GM23338 (cell line): ENCODE measurements at regions not wholly inside any gene's neighbourhood (a gene's known extent, or its start where the extent isn't known, plus 50 kb on each side); places are given as distances from the start of the nearest gene placed in this dataset.

Experiments
- CREB1 ChIP-seq: fragments of 250-450 bp; sonication (Bioruptor Pico); IDR thresholded peaks from 2 replicates; pipeline ENCODE4 v1.5.0; 2020; ENCODE audit warnings: low read depth, mild to moderate bottlenecking, moderate library complexity
- CTCF ChIP-seq, 2 experiments: fragments of 200-600 bp in 1 of 2; sonication (generic) in 1 of 2; conservative IDR thresholded peaks; 2 replicates each; pipeline versions ENCODE4 v1.5.1 to v1.6.1; 2016 to 2017; ENCODE audit warnings: antibody characterized with exemption in 2 of 2, low read depth in 2 of 2, mild to moderate bottlenecking in 2 of 2, moderate library complexity in 1 of 2
- EZH2 ChIP-seq: fragments of 200-600 bp; sonication (generic); IDR thresholded peaks from one replicate; pipeline ENCODE4 v1.8.0; 2017; ENCODE audit warnings: antibody characterized with exemption, mild to moderate bottlenecking, low read depth; ENCODE audit not compliant: unreplicated experiment
- EZH2phosphoT487 ChIP-seq: fragments of 200-600 bp; sonication (generic); IDR thresholded peaks from one replicate; pipeline ENCODE4 v1.8.1; 2018; ENCODE audit warnings: antibody characterized with exemption; ENCODE audit not compliant: unreplicated experiment
- JUNB ChIP-seq: IDR thresholded peaks from one replicate; pipeline ENCODE4 v1.6.1; 2016; ENCODE audit warnings: antibody characterized with exemption; ENCODE audit not compliant: unreplicated experiment
- NANOG ChIP-seq: IDR thresholded peaks from 2 replicates; pipeline ENCODE4 v1.6.1; 2016; ENCODE audit warnings: antibody characterized with exemption, borderline replicate concordance
- POLR2AphosphoS5 ChIP-seq: IDR thresholded peaks from 2 replicates; pipeline ENCODE4 v1.6.1; 2016; ENCODE audit warnings: antibody characterized with exemption, low read depth
- STAT1 ChIP-seq: IDR thresholded peaks from one replicate; pipeline ENCODE4 v1.6.1; 2016; ENCODE audit warnings: antibody characterized with exemption; ENCODE audit not compliant: unreplicated experiment
- ZNF114 ChIP-seq: fragments of 250-450 bp; sonication (Bioruptor Pico); IDR thresholded peaks from 2 replicates; pipeline ENCODE4 v1.5.0; 2020; ENCODE audit warnings: mild to moderate bottlenecking, moderate library complexity
- ZNF331 ChIP-seq: fragments of 250-450 bp; sonication (Bioruptor Pico); IDR thresholded peaks from 2 replicates; pipeline ENCODE4 v1.5.0; 2020; ENCODE audit warnings: low read depth, mild to moderate bottlenecking, moderate library complexity
- TF ChIP-seq, protein P1 (sequence below): IDR thresholded peaks from 2 replicates; pipeline ENCODE4 v1.6.1; 2016; ENCODE audit warnings: antibody characterized with exemption
- TF ChIP-seq, protein P2 (sequence below): IDR thresholded peaks from one replicate; pipeline ENCODE4 v1.6.1; 2018; ENCODE audit warnings: antibody characterized with exemption; ENCODE audit not compliant: unreplicated experiment

- TF ChIP-seq, protein P1, sequence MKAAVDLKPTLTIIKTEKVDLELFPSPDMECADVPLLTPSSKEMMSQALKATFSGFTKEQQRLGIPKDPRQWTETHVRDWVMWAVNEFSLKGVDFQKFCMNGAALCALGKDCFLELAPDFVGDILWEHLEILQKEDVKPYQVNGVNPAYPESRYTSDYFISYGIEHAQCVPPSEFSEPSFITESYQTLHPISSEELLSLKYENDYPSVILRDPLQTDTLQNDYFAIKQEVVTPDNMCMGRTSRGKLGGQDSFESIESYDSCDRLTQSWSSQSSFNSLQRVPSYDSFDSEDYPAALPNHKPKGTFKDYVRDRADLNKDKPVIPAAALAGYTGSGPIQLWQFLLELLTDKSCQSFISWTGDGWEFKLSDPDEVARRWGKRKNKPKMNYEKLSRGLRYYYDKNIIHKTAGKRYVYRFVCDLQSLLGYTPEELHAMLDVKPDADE = no peak
- TF ChIP-seq NANOG (no peak), CTCF (conservative IDR thresholded peaks at IDR 0.05; ENCODE audit: low read depth in 2 of 2) (no peak), POLR2AphosphoS5 (no peak), EZH2 (no peak), STAT1 (no peak), EZH2phosphoT487 (no peak), CREB1 (no peak), JUNB (no peak), ZNF114 (no peak), ZNF331 (CRISPR knock-in tag) (no peak)
- TF ChIP-seq, protein P2, sequence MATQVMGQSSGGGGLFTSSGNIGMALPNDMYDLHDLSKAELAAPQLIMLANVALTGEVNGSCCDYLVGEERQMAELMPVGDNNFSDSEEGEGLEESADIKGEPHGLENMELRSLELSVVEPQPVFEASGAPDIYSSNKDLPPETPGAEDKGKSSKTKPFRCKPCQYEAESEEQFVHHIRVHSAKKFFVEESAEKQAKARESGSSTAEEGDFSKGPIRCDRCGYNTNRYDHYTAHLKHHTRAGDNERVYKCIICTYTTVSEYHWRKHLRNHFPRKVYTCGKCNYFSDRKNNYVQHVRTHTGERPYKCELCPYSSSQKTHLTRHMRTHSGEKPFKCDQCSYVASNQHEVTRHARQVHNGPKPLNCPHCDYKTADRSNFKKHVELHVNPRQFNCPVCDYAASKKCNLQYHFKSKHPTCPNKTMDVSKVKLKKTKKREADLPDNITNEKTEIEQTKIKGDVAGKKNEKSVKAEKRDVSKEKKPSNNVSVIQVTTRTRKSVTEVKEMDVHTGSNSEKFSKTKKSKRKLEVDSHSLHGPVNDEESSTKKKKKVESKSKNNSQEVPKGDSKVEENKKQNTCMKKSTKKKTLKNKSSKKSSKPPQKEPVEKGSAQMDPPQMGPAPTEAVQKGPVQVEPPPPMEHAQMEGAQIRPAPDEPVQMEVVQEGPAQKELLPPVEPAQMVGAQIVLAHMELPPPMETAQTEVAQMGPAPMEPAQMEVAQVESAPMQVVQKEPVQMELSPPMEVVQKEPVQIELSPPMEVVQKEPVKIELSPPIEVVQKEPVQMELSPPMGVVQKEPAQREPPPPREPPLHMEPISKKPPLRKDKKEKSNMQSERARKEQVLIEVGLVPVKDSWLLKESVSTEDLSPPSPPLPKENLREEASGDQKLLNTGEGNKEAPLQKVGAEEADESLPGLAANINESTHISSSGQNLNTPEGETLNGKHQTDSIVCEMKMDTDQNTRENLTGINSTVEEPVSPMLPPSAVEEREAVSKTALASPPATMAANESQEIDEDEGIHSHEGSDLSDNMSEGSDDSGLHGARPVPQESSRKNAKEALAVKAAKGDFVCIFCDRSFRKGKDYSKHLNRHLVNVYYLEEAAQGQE = no peak
These were observed 103.1 kb upstream of the LSM6 start for GRCh38 chr4:146072376-146072775.
